ENCODE measurements at regions not wholly inside any gene's neighbourhood (a gene's known extent, or its start where the extent isn't known, plus 50 kb on each side); places are given as distances from the start of the nearest gene placed in this dataset.

GRCh38 chr13:84659359-84659661 lies 777.0 kb upstream of the SLITRK1 start:
- no peak for TF ChIP-seq CTCF (IDR thresholded peaks at IDR 0.05; ENCODE audit: poor library complexity)
- TF ChIP-seq EZH2 (IDR thresholded peaks at IDR 0.05; ENCODE audit: borderline replicate concordance): no peak
